Lower lobe of right lung (tissue), 2 donors: ENCODE measurements at regions not wholly inside any gene's neighbourhood (a gene's known extent, or its start where the extent isn't known, plus 50 kb on each side); places are given as distances from the start of the nearest gene placed in this dataset.
"Not testable (repeated sequence)": the region's sequence is repeated elsewhere in the genome, so short reads cannot be mapped to it uniquely, and the experiment has no call there.

Experiments used
- ATAC-seq, 2 donors: fragments of 200-7000 bp; cut with Tn5 transposase; one replicate each; pipeline ENCODE4 v1.9.1; 2020 to 2022; ENCODE audit warnings: mild to moderate bottlenecking in 2 of 2, moderate library complexity in 2 of 2
- DNase-seq: peaks from one replicate; pipeline ENCODE4 v3.0.0-alpha.2; 2020
- H3K27ac ChIP-seq: fragments of 200-600 bp; one replicate; pipeline ENCODE4 v1.8.0; 2022
- H3K27me3 ChIP-seq: fragments of 200-600 bp; one replicate; pipeline ENCODE4 v1.8.0; 2022; ENCODE audit warnings: low read depth
- H3K36me3 ChIP-seq: fragments of 200-600 bp; one replicate; pipeline ENCODE4 v1.8.0; 2022; ENCODE audit warnings: mild to moderate bottlenecking
- H3K4me1 ChIP-seq: fragments of 200-600 bp; one replicate; pipeline ENCODE4 v1.8.0; 2022
- H3K4me3 ChIP-seq: fragments of 200-600 bp; one replicate; pipeline ENCODE4 v1.8.0; 2022; ENCODE audit warnings: mild to moderate bottlenecking
- H3K9me3 ChIP-seq: fragments of 200-600 bp; one replicate; pipeline ENCODE4 v1.8.0; 2022
- CTCF ChIP-seq: fragments of 200-600 bp; IDR thresholded peaks from one replicate; pipeline ENCODE4 v1.8.0; 2022; ENCODE audit warnings: antibody characterized with exemption, mild to moderate bottlenecking
- intact Hi-C: fragments of 100-400 bp; cut with DNase I; formaldehyde crosslinking; loops from one replicate; pipeline ENCODE4 v1.11.0; 2022
- donor health status: DM: no; HTN: yes; CAD: no; lungs with severe emphysema.

- H3K4me1 ChIP-seq, result no peaks in the 10 kb centered on the region
- no peaks in the 10 kb centered on the region for H3K36me3 ChIP-seq
- no peak for ATAC-seq
- no peaks in the 10 kb centered on the region for H3K9me3 ChIP-seq
- intact Hi-C loops, result no loop called here
- no peak for DNase-seq
- no peaks in the 10 kb centered on the region for H3K27me3 ChIP-seq
- TF ChIP-seq CTCF, result no peak
- H3K27ac ChIP-seq, result no peak overlapping the region
- H3K4me3 ChIP-seq, result no peak overlapping the region
These were observed 105.7 kb downstream of the HOXA1 start for GRCh38 chr7:26989897-26990670.

DNA sequence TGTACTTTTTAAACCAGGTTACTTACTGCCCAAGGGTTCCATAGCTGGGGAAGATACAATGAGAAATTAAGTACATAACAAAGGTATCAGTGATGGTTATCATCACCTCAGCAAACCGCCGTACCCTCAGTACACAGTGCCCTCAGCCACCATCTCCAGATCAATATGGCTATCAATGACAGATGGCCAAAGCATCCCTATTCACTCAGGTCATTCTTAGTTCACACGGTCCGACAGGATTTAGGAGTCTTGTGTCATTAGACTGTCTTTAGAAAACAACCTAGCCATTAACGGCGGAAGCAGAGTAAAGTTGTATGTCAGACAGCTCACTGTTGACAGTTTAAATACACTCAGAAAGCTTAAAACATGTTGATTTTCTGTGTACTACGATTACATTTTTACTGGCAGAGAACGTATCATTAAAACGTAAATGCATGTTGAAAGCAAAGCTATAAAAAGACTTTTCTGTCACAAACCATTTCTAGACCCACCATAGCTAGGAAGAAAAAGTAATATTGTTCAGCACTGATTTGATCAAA, 106.9 kb downstream of the HOXA1 start:
- Histone ChIP-seq H3K4me1 (no peaks in the 10 kb centered on the region), H3K36me3 (no peaks in the 10 kb centered on the region), H3K27ac (no peak overlapping the region), H3K27me3 (no peaks in the 10 kb centered on the region), H3K4me3 (no peak overlapping the region), H3K9me3 (no peaks in the 10 kb centered on the region)
- intact Hi-C loops, result no loop called here
- DNase-seq (no peak), ATAC-seq (no peak)
- TF ChIP-seq CTCF, result no peak

DNA sequence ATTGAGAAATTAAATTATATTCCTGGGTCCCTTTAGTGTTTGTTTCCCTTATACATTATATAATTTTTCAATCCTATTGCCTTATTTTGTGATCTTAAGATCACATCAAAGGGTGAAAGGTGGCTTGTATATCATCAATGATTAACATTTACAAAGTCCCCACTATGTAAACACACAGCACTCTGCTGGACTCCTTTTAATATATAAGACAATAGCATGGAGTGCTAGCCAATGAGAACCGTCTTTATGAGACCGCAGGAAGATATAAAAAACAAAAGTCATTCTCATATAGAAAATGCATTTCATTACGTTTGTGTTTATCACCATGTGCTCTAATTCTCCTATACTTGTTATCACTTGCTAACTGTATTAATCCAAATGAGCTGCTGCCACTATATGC, 108.5 kb downstream of the HOXA1 start:
- no peak for TF ChIP-seq CTCF
- Histone ChIP-seq H3K36me3 (no peaks in the 10 kb centered on the region), H3K4me3 (no peak overlapping the region), H3K27ac (no peak overlapping the region), H3K4me1 (no peaks in the 10 kb centered on the region), H3K27me3 (no peaks in the 10 kb centered on the region), H3K9me3 (no peaks in the 10 kb centered on the region)
- DNase-seq, result no peak
- intact Hi-C loops, result no loop called here
- no peak for ATAC-seq

- Histone ChIP-seq H3K36me3 (no peaks in the 10 kb centered on the region), H3K4me3 (no peak overlapping the region), H3K27ac (no peak overlapping the region), H3K27me3 (no peaks in the 10 kb centered on the region), H3K4me1 (no peaks in the 10 kb centered on the region), H3K9me3 (no peaks in the 10 kb centered on the region)
- DNase-seq (no peak), ATAC-seq (peak in 1 of 2 donors; percentile 41)
- TF ChIP-seq CTCF, result no peak
- intact Hi-C loops, result no loop called here
These were observed 113.8 kb upstream of the SKAP2 start for GRCh38 chr7:26978146-26978545.

- DNase-seq (no peak), ATAC-seq (no peak)
- H3K27me3 ChIP-seq, result no peaks in the 10 kb centered on the region
- intact Hi-C loops, result no loop called here
- no peak overlapping the region for H3K4me3 ChIP-seq
- H3K36me3 ChIP-seq, result no peaks in the 10 kb centered on the region
- no peak overlapping the region for H3K27ac ChIP-seq
- H3K9me3 ChIP-seq, result peaks cover 8% of the 10 kb centered on the region
- no peak for TF ChIP-seq CTCF
- H3K4me1 ChIP-seq, result no peaks in the 10 kb centered on the region
These were observed 112.5 kb upstream of the SKAP2 start for GRCh38 chr7:26976840-26977239.

- H3K27ac ChIP-seq, H3K36me3 ChIP-seq, intact Hi-C loops, H3K4me1 ChIP-seq, H3K4me3 ChIP-seq, H3K27me3 ChIP-seq, ATAC-seq, DNase-seq: not testable (repeated sequence)
- H3K9me3 ChIP-seq, result peaks cover 15% of the 10 kb centered on the region
These were observed 107.5 kb upstream of the SKAP2 start for GRCh38 chr7:26971924-26972323.
